ENCODE measurements at regions not wholly inside any gene's neighbourhood (a gene's known extent, or its start where the extent isn't known, plus 50 kb on each side); places are given as distances from the start of the nearest gene placed in this dataset.

GRCh38 chr4:130403221-130403620, 1307.3 kb downstream of the C4orf33 start:
- 73% methylated on average over 3 of the region's 3 CpGs for WGBS (ENCODE audit: low lambda C conversion rate, missing lambda C conversion rate)
- Histone ChIP-seq H3K4me1 (ENCODE audit: insufficient read depth) (no peaks in the 10 kb centered on the region), H3K27ac (no peak overlapping the region), H4K20me1 (ENCODE audit: insufficient read depth, poor library complexity, severe bottlenecking) (no peaks in the 10 kb centered on the region), H3K4me2 (no peak overlapping the region), H3K4me3 (no peak overlapping the region), H3K9me2 (replicated peaks; ENCODE audit: insufficient read depth) (no peaks in the 10 kb centered on the region), H3K9me3 (ENCODE audit: low read depth) (no peaks in the 10 kb centered on the region), H3K36me3 (replicated peaks; ENCODE audit: insufficient read depth, low read depth) (no peaks in the 10 kb centered on the region), H3K27me3 (no peaks in the 10 kb centered on the region), H2AFZ (no peak overlapping the region), H3K79me2 (no peaks in the 10 kb centered on the region)
- DNase-seq (ENCODE audit: low spot score) = no peak
- no peak for TF ChIP-seq CTCF (IDR thresholded peaks at IDR 0.05; ENCODE audit: poor library complexity)
- no peak for TF ChIP-seq EZH2 (IDR thresholded peaks at IDR 0.05; ENCODE audit: borderline replicate concordance)
- no peak for TF ChIP-seq EZH2phosphoT487 (IDR thresholded peaks at IDR 0.05; ENCODE audit: low read depth, severe bottlenecking, unreplicated experiment)

DNA sequence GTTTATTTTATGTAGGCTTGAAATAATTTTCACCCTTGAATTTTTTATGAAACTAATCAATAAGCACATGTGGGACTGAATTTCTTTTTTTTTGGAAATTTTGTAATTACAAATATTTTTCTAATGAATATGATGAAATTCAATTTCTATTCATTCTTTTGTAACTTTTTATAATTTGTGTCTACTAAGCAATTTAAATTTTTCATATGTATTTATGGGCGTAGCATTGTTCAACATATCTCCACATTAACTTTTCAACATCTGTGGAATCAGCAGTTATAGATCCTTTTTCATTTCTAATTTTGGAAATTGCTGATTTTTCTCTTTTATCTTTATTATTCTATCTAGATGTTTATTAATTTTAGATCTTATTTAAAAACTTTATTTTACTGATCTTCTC, 1320.3 kb downstream of the C4orf33 start:
- TF ChIP-seq CTCF (IDR thresholded peaks at IDR 0.05; ENCODE audit: poor library complexity) (no peak), EZH2 (IDR thresholded peaks at IDR 0.05; ENCODE audit: borderline replicate concordance) (no peak), EZH2phosphoT487 (IDR thresholded peaks at IDR 0.05; ENCODE audit: low read depth, severe bottlenecking, unreplicated experiment) (no peak)
- WGBS (ENCODE audit: low lambda C conversion rate, missing lambda C conversion rate) = 84% methylated on average over 1 of the region's 1 CpG
- H3K36me3 ChIP-seq (replicated peaks; ENCODE audit: insufficient read depth, low read depth) = no peaks in the 10 kb centered on the region
- H2AFZ ChIP-seq = no peak overlapping the region
- H3K4me3 ChIP-seq = no peak overlapping the region
- H3K9me2 ChIP-seq (replicated peaks; ENCODE audit: insufficient read depth) = no peaks in the 10 kb centered on the region
- no peaks in the 10 kb centered on the region for H3K9me3 ChIP-seq (ENCODE audit: low read depth)
- H3K79me2 ChIP-seq = no peaks in the 10 kb centered on the region
- no peak for DNase-seq (ENCODE audit: low spot score)
- no peak overlapping the region for H3K4me2 ChIP-seq
- no peaks in the 10 kb centered on the region for H3K4me1 ChIP-seq (ENCODE audit: insufficient read depth)
- no peaks in the 10 kb centered on the region for H3K27me3 ChIP-seq
- no peak overlapping the region for H3K27ac ChIP-seq
- H4K20me1 ChIP-seq (ENCODE audit: insufficient read depth, poor library complexity, severe bottlenecking) = no peaks in the 10 kb centered on the region

DNA sequence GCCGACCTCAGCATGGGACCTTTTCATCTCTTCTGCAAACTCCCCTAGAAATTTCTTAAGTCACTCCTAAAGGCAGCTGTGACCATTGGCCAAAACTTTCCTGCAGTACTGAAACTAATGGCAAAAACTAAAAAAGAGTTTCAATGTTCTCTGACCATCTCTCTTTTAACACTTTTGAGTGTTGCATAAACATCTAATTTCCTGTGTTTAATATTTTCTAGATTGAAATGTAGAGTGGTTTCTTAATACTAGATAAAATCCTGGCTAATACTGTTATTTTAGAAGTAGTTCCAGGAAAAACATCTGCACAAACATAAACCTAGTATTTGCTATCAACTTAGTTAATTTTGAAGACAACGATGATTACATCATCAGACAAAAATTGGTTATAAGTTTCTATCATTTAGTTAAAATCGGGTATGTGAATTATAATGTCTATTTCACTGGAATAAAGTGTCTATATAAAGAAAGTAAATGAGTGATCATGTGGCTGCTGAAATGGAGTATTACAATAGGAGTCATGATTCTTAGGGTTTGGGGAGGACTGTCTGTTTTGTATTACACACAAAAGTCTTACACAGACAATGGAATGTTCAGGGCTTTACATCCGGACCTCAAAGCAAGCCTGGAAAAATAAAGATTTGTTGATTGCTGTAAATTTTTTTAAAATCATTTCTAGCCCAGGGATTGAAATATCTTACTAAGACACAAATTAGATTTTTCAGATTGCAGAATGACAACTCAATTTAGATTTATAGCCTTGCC, 1323.4 kb downstream of the C4orf33 start:
- Histone ChIP-seq H3K27me3 (no peaks in the 10 kb centered on the region), H3K36me3 (replicated peaks; ENCODE audit: insufficient read depth, low read depth) (no peaks in the 10 kb centered on the region), H3K27ac (no peak overlapping the region), H4K20me1 (ENCODE audit: insufficient read depth, poor library complexity, severe bottlenecking) (no peaks in the 10 kb centered on the region), H2AFZ (no peak overlapping the region), H3K79me2 (no peaks in the 10 kb centered on the region), H3K9me2 (replicated peaks; ENCODE audit: insufficient read depth) (no peaks in the 10 kb centered on the region), H3K4me3 (no peak overlapping the region), H3K4me2 (no peak overlapping the region), H3K4me1 (ENCODE audit: insufficient read depth) (no peaks in the 10 kb centered on the region), H3K9me3 (ENCODE audit: low read depth) (no peaks in the 10 kb centered on the region)
- 71% methylated on average over 4 of the region's 4 CpGs for WGBS (ENCODE audit: low lambda C conversion rate, missing lambda C conversion rate)
- no peak for DNase-seq (ENCODE audit: low spot score)
- no peak for TF ChIP-seq EZH2 (IDR thresholded peaks at IDR 0.05; ENCODE audit: borderline replicate concordance)
- TF ChIP-seq EZH2phosphoT487 (IDR thresholded peaks at IDR 0.05; ENCODE audit: low read depth, severe bottlenecking, unreplicated experiment) = no peak
- no peak for TF ChIP-seq CTCF (IDR thresholded peaks at IDR 0.05; ENCODE audit: poor library complexity)

Measured in hepatocyte (in vitro differentiated cells).